Stimulated activated CD4-positive, alpha-beta T cell treated with anti-CD3 and anti-CD28 coated beads, TNF-alpha, amount 100 ng/mL, for 1 hour (primary cell): ENCODE measurements at regions not wholly inside any gene's neighbourhood (a gene's known extent, or its start where the extent isn't known, plus 50 kb on each side); places are given as distances from the start of the nearest gene placed in this dataset.

Source experiments
- DNase-seq, 3 donors: peaks; one replicate each; pipeline ENCODE4 v3.0.0-alpha.2; 2020; ENCODE audit warnings: low read depth in 3 of 3, low spot score in 1 of 3

GRCh38 chr14:85732031-85732430 is 202.1 kb downstream of the FLRT2 start:
- DNase-seq, result no peak

GRCh38 chr14:85731186-85731585 is 201.2 kb downstream of the FLRT2 start:
- DNase-seq, result no peak

GRCh38 chr14:85728476-85729065 is 198.6 kb downstream of the FLRT2 start:
- DNase-seq, result no peak

GRCh38 chr14:85714069-85714468 is 184.1 kb downstream of the FLRT2 start:
- no peak for DNase-seq

- DNase-seq, result no peak
These were observed 181.7 kb downstream of the FLRT2 start for GRCh38 chr14:85711620-85712019.
